Activated naive CD4-positive, alpha-beta T cell treated with Interleukin-2 at 50 U/mL for 16 hours (primary cell): ENCODE measurements at regions not wholly inside any gene's neighbourhood (a gene's known extent, or its start where the extent isn't known, plus 50 kb on each side); places are given as distances from the start of the nearest gene placed in this dataset.
"Not testable (repeated sequence)": the region's sequence is repeated elsewhere in the genome, so short reads cannot be mapped to it uniquely, and the experiment has no call there.

Experiments
- DNase-seq: peaks from one replicate; pipeline ENCODE4 v3.0.0-alpha.2; 2020

DNA sequence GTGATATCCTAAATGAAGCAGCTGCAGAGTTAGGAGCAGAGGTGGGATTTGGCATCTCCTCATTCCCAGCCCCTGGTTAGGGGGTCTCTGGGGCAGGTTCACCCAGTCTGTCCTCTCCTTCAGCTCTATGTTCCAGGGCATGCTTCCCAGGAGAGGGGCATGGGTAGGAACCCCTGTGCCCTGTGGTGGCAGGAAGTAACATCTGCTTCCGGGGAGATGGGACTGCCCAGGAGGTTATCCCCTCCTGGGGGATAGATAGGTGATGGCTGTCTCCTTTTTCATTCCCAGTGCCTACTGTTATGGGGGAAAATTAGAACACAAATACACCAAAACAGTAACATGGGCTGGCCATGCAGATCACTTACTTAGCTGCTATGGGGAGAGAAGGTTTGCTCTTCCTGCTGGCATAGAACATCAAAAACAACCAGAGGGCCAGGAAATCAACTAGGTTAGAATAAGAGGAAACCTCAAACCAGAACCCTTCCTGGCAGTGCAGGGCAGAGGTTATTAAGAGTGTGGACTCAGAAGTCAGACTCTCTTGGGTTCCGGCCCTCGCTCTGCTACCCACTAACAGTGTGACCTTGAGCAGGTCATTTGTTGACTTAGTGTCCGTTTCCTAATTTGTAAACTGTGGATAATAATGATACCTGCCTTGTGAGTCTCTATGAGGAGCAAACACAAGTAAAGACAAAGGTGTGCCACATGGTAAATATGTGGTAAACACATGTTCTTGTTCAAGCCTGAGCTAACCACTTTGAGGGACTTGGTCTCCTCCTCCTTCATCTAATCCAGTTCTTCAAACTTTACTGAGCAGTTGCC, 157.8 kb upstream of the JUN start:
- peak; percentile 24 for DNase-seq

DNA sequence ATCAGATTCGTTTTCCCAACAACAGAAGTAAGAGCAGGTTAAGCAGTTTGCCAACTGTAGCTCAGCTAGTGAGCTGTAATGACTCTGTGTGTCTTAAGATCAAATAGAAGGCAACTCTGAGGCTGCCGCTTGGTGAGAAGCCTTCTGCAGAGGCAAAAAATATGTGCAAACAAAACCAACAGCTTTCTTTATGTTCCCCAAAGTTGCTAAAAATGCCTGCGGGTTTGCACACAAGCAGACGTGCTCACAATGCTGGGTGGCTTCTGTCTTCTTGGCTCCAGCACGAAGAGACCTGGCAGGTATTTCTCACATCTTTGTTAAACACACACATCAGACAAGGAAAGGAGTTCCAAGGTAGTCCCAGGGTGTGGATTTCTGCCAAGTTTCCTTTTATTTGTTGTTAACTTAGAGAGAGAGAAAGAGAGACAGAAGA, 158.9 kb upstream of the JUN start:
- DNase-seq: no peak

DNA sequence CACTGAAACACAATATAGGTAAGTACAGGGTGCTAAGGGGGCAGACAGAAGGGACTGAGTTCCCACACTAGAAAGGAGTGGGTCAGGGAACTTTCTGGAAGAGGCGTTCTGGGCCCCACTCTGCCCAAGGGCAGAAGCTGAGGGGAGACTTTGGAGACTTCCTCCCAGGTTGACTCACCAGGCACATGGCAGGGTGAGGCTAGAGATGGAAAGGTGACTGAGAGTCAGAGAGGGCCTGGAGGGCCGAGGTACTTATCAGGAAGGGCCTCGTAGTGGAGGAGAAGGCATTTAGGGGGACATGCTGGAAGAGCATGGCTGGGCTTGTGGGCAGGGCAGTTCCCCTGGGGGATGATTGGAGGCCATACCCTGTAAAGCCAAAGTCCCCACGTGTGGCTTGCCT, 159.9 kb upstream of the JUN start:
- DNase-seq: no peak

DNA sequence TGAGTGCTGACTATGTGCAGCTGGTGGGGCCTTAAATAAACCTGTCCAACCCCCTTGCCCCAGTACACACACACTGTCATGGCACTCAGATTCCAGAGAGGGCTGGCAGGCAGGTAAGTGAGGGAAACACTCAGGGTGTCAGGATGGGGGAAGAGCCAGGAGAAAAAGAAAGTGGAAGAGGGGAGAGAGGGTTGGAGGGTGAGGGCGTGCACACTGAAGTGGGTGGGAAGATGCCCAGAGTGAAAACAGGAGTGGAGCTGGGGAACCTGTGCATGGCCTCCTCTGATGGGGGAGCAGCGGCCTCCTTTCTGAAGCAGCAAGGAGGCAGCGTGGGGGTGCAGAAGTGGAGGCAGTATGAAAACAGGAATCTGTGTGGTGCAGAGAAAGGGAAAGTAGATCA, 160.6 kb upstream of the JUN start:
- DNase-seq: no peak

DNA sequence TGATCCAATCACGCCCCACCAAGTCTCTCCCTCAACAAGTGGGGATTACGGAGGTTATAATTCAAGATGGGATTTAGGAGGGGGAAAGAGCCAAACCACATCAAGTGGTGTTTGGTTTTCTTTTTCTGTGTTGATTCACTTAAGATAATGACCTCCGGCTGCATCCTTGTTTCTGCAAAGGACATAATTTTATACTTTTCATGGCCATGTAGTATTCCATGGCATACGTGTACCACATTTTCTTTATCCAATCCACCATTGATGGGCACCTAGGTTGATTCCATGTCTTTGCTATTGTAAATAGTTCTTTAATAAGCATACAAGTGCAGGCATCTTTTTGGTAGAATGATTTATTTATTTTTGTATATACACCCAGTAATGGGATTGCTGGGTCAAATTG, 162.5 kb upstream of the JUN start:
- DNase-seq: no peak

DNA sequence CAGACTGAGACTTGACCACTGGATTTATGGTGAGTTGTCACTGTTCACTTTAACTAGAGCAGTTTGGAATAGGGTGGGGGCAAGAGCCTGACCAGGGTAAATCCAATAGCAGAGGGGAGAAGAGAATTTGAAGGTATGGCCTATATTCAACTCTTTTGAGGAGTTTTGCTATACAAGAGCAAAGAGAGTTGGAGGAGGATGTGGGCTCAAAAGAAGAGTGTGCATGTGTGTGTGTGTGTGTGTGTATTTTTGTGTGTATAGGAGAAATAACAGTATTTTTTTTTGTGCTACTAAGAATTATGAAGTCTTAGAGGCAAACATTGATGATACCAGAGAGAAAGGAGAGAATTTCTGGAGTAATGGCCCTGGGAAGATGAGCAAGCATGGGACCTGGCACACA, 164.8 kb upstream of the JUN start:
- no peak for DNase-seq

DNA sequence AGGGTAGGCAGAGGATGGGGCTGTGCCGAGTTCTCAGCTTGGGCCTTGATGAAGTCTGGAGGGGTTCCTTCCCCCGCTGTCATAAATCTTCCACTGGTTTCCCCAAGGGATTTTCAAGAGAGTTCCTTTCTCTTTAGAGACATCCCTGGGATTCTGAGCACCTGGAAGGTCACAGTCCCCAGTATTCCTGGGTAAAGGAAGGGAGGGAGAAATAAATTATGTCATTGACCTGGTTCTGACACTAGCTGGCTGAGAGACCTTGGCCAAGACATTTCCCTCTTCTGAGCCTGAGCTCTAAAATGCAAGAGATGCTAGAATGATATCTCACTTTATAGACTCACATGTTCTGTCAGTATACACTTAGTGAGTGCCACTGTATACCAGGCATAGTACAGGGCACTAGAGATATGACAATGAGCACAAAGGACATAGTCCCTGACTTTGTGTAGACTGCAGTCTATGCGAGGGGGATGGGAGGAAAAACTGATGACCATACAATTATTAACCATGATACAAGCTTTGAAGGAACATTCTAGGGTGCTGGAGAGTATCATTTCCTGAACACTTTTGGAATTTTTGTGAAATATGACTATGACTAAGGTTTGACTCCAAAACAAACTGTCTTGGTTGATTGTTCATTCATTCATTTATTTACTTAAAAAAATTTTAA, 165.8 kb upstream of the JUN start:
- no peak for DNase-seq

DNA sequence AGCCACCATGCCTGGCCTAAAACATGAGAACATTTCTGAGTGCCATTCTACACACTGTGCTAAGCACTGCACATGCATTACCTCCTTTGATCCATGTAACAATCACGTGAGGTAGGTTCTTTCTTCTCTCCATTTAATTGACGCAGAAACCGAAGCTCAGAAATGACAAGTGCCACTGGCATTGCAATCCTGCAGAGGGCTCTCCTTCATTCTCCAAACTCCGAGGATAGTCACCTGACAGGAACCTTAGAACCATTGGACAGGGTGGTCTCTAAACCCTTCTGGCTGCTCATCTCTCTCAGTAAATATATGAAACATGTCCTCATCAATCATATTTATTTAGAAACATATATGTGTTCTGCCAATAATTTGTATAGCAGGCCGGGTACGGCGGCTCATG, 167.1 kb upstream of the JUN start:
- DNase-seq: no peak

DNA sequence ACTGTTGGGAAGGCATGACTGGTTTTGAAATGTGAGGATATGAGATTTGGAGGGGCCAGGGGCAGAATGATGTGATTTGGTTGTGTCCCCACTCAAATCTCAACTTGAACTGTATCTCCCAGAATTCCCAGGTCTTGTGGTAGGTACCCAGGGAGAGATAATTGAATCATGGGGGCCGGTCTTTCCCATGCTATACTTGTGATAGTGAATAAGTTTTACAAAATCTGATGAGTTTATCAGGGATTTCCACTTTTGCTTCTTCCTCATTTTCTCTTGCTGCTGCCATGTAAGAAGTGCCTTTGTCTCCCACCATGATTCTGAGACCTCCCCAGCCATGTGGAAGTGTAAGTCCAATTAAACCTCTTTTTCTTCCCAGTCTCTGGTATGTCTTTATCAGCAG, 170.1 kb upstream of the JUN start:
- DNase-seq: not testable (repeated sequence)

DNA sequence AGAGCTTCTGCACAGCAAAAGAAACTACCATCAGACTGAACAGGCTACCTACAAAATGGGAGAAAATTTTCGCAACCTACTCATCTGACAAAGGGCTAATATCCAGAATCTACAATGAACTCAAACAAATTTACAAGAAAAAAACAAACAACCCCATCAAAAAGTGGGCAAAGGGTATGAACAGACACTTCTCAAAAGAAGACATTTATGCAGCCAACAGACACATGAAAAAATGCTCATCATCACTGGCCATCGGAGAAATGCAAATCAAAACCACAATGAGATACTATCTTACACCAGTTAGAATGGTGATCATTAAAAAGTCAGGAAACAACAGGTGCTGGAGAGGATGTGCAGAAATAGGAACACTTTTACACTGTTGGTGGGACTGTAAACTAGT, 179.4 kb upstream of the JUN start:
- not testable (repeated sequence) for DNase-seq

DNA sequence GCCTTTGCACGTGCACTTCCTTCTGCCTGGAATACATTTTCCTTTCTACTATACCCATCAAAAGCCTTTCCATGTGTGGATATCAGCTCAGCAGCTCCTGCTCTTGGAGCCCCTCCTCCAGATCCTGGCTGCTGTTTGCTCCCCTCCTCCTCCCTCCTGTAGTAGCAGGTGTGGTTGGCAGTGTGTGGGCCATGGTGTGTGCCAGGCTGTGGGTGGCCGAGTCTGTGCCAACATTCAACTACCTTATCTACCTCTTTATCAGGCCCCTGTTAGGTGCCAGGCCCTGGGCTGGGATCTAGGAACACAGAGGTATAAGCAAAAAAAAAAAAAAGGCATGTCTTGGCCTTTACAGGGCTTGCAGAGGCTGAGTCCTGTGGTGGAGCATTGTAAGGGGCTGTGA, 180.6 kb upstream of the JUN start:
- DNase-seq: no peak

DNA sequence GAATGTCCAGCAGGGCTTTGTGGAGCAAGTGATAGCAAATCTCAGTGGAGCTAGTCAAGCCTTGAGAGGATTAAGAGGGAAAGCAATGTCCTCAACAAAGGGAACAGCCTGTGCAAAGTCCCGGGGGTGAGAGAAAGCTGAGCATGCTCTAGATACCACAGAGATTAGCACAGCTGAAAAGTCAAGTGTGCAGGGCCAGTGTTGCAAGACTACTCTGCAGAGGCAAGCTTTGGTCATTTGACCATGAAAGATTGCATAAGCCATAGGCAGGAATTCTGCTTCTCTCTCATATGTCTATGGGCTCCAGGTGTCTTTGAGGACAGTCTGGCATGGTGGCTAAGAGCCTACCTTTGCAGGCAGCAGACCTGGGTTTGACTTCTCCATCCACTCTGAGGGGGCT, 181.0 kb upstream of the JUN start:
- DNase-seq: no peak

DNA sequence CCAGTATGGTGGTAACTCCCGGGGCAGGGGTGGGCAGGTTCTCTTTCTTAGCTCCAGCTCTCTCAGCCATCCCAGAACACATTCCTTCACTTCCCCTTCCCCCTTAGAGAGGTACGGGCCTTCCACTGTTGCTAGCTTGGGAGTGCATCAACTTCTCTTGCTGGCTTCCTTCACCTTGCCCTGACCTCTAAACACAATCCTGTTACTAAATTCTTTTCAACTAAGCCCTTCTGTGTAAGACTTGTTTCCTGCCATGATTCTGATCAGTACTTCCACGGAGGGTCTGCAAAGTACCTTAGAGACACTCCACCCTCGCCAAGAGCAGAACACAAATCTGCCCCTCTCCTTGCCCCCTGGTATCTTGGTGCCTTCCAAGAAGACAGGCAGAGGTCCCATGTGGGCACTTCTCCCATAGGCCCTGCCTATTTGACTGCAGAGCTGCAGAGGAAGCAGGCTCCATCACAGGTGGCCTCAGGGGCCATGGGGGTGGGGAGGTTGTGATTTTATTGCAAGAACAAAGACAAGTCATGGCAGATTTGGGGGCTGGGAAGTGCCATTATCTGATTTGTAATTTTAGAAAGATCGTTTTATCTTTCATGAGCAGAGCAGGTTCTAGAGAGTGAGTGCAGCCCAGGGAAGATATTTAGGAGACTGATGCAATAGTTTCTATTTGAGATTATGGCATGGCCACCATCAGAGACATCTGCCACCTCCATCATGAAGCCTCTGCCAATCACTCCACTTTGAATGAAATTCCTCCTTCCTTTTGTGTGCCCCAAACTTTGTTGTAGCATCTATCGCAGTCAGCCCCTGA, 182.5 kb upstream of the JUN start:
- no peak for DNase-seq

DNA sequence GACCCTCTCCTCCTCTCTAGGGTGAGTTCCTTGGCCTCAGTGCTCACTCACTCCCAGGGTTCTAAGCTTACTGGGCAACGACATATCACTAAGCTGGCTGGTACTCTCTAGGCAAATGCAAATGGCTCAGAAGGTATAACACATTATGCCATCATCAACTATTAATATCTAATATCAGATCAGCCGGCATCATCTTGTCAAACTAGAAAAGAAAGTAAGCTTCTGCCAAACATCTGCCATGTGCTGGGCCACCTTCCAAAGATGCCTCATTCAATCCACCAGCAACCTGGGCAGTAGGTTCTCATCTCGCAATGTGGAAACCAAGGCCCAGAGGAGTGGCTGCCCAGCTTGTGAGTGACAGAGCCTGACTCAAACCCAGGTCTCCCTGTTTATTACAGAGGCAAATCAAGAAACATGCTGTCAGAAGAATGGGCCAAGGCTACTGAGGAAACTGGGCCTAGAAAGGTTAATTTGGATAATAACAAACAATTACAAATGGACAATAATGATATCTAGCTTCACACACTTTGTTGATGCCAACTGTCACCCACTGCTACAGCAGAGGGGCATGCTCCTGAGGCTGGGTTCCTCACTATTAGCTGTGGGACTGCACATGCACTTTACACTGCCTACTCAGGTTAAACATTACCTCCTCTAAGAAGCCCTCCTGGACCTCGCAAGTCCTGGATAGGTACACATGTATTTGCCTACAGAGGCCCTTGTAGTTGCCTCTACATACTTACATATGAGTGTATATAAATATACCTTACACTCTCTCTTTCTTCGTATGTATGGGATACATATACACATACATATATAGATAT, 183.3 kb upstream of the JUN start:
- DNase-seq: no peak

DNA sequence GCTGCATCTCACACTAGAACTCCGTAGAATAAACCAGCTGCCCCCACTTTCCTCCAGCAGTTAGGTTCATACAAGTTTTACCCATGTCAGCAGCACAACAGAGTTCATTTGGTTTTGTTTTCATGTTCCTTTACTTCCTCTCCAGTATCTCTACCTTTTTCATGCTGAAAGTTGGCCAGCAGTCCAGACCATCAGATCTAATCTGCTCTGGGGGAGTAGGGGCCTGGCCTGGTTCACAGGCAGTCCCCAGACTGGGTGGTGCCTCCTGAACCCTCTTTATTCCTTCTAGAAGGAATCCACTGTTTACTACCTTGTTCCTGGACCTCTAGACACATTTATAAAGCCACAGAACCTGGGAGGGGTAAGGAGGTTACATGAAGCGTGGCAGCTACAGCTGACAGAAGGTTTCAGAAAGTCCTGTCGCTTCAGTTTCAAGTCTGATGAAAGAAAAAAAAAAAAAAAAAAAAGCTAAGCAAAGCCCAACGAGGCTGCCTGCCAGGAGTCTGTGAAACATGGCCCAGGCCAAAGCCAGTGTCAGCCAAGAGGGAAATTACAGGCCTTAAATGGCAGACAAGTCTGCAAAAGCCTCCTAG, 184.6 kb upstream of the JUN start:
- peak; percentile 9 for DNase-seq

DNA sequence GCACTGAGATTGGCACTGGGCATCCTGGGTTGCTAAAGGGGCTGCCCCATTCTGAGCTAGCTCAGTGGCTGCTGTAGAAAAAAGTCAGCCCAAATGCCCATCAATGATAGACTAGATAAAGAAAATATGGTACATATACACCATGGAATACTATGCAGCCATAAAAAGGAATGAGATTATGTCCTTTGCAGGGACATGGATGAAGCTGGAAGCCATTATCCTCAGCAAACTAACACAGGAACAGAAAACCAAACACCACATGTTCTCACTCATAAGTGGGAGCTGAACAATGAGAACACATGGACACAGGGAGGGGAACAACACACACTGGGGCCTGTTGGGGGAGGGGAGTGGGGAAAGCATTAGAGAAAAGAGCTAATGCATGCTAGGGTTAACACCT, 185.3 kb upstream of the JUN start:
- not testable (repeated sequence) for DNase-seq

DNA sequence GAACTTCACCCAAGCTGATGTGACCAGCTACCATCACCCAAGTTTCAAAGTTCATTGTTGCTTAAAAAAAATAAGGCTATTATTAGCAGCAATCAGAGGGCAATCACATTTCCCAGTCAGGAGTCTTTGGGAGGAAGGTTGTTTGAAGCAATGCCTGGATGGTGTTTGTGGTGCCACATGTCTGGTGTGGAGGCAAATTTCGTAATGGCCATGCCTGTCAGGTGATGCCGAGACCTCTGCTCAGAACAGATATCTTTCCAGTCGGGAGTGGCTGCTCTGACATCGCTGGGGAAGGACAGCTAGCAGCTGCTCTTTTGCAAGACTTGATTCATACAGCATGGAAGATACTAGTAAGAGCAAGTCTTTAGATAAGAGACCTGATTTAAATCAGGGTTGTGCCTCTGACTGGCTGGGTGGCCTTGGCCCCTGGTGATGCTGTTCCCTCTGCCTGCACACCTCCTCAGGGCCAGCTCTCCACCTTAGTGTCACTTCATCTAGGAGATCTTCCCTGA, 187.8 kb upstream of the JUN start:
- DNase-seq: no peak

DNA sequence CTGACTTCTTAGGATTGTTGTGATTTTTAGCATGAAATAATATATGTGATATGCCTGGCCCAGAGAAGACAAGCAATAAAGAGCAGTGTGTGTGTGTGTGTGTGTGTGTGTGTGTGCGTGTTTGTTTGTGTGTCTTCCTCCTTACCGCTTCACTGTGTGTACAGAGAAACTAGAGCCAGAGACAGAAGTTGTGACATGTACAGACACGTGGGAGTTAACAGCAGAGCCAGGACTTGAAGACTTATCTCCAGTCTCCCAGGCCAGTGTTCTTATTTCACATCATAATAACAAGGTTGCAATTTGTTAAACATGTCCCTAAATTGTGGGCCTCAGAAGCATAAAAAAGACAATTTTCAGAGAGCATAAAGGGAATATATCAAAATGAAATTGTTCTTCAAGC, 192.0 kb upstream of the JUN start:
- DNase-seq: no peak

DNA sequence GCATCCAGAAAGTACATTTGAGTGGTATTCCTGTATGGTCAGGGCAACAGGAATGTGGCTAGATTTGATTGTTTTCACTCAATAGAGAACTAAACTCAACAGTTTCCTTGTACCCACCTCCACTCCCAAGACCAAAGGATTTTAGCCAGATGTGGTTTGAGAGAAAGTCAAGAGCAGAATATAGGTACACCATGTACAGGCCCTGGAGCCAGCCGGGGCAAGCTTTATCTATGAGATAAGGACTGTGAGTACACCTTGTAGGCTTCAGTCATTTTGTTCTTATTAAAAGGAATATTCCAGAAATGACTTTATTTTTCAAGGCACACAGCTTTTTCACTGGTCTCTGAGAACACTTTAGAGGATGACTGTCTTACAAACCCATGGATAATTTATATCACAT, 192.4 kb upstream of the JUN start:
- DNase-seq: no peak

DNA sequence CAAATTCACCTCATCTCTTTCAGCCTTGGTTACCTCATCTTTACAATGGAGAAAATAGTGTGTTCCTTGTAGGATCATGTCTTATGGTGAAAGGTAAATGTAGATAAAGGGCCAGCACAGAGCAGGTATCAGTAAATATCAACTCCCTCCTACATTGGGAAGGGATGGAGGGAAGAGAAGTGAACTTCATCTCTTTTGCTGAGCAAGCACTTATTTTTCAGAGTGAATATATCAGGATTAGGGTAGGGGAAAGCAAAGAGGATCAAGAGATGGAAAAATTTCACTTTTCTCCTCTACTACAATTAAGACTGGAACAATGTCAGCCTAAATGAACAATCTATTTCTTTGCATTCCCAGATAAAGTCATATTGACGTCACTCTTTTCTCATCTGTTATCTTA, 193.8 kb upstream of the JUN start:
- DNase-seq: no peak

DNA sequence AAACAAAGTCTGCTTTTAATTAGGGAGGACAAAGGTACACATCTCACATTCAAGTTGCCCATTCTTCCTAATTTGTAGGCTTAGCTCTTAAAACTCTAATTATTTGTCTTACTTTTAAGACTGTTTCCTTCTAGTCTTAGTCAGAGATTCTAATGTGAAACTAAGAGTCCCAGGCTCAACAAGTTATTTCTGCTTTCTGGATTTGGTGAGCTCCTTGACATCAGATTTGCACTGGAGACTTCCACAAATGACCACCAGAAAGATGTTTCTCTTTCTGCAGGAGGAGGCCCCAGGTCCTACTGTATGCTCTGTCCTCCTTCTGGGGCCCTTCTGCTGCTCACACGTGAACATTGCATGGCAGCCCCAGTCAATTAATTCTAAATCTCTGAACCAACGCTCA, 194.2 kb upstream of the JUN start:
- DNase-seq: no peak

DNA sequence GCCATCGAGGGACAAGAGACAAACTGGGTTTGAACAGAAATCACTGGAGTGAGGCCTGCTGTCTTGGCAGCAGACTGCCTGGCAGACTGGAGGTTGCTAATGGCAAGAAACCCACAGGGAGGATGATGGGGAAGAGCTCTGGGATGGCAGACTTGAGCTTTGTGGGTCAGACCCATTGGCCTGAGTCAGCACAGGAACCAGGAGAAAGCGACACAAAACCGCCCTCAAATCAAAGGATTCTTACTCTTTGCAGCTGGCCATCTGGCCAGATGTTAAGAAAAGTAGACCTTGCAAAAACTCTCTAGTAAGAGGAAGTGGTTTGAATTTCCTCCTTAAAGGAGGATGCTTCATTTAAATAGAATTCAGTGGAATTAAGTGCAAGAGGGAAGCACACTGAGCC, 195.2 kb upstream of the JUN start:
- no peak for DNase-seq
